Adrenal gland (tissue), 5 donors: ENCODE measurements at regions not wholly inside any gene's neighbourhood (a gene's known extent, or its start where the extent isn't known, plus 50 kb on each side); places are given as distances from the start of the nearest gene placed in this dataset.

Source experiments
- POLR2A ChIP-seq, 2 donors: fragments of 450-650 bp; IDR thresholded peaks; one replicate each; pipeline ENCODE4 v1.6.1; 2017; ENCODE audit warnings: antibody characterized with exemption in 2 of 2, mild to moderate bottlenecking in 2 of 2, moderate library complexity in 1 of 2
- TF ChIP-seq, protein P1 (sequence below), 6 experiments: fragments of 450-650 bp in 4 of 6; fragments of 200-600 bp in 2 of 6; sonication (generic) in 1 of 6; IDR thresholded peaks; 1 replicate in 5 of 6; 2 replicates in 1 of 6; pipeline versions ENCODE4 v1.5.1 to v1.8.0; 2016 to 2021; ENCODE audit warnings: antibody characterized with exemption in 6 of 6, mild to moderate bottlenecking in 2 of 6, moderate library complexity in 1 of 6
- donor health status: DM: no; HTN: no; CAD: no.

DNA sequence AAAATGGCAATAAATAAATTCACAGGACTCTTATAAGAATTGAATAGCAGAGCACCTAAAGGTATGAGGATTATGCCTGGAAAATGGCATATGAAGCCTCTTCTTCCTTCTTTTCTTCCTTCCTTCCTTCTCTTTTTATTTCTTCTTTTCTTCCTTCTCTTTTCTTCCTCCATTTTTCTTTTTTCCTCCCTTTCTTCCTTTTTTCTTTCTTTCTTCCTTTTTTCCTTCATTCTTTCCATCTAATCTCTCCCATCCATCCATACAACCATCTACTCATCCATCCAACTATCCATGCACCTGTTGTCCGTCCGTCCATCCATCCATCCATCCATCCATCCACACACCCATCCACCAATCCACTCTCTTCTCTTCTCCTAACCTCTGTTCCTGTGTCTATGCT is 173.8 kb downstream of the TBX5 start:
- TF ChIP-seq, protein P1, sequence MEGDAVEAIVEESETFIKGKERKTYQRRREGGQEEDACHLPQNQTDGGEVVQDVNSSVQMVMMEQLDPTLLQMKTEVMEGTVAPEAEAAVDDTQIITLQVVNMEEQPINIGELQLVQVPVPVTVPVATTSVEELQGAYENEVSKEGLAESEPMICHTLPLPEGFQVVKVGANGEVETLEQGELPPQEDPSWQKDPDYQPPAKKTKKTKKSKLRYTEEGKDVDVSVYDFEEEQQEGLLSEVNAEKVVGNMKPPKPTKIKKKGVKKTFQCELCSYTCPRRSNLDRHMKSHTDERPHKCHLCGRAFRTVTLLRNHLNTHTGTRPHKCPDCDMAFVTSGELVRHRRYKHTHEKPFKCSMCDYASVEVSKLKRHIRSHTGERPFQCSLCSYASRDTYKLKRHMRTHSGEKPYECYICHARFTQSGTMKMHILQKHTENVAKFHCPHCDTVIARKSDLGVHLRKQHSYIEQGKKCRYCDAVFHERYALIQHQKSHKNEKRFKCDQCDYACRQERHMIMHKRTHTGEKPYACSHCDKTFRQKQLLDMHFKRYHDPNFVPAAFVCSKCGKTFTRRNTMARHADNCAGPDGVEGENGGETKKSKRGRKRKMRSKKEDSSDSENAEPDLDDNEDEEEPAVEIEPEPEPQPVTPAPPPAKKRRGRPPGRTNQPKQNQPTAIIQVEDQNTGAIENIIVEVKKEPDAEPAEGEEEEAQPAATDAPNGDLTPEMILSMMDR (IDR thresholded peaks at IDR 0.05), result no peak
- no peak for TF ChIP-seq POLR2A (IDR thresholded peaks at IDR 0.05)
